Ovary (tissue), 7 donors: ENCODE measurements at regions not wholly inside any gene's neighbourhood (a gene's known extent, or its start where the extent isn't known, plus 50 kb on each side); places are given as distances from the start of the nearest gene placed in this dataset.

Experiments used
- DNase-seq, 5 donors: peaks; one replicate each; pipeline ENCODE4 v3.0.0-alpha.2; 2019 to 2020
- H3K27ac ChIP-seq, 2 donors: fragments of 200-600 bp; one replicate each; pipeline versions ENCODE4 v1.5.1 to v1.8.0; 2019 to 2022
- H3K27me3 ChIP-seq: fragments of 200-600 bp; one replicate; pipeline ENCODE4 v1.8.0; 2022
- H3K36me3 ChIP-seq: fragments of 200-600 bp; sonication (generic); one replicate; pipeline ENCODE4 v1.5.1; 2019
- H3K4me1 ChIP-seq: one replicate; pipeline ENCODE4 v1.8.1; 2013; ENCODE audit warnings: mild to moderate bottlenecking, moderate library complexity; ENCODE audit not compliant: insufficient read depth
- H3K4me3 ChIP-seq: fragments of 200-600 bp; sonication (generic); one replicate; pipeline ENCODE4 v1.5.1; 2017
- H3K9me3 ChIP-seq, 2 donors: fragments of 200-600 bp in 1 of 2; sonication (generic) in 1 of 2; one replicate each; pipeline versions ENCODE4 v1.5.1 to v1.8.1; 2013 to 2019; ENCODE audit warnings: mild to moderate bottlenecking in 1 of 2, moderate library complexity in 1 of 2
- EP300 ChIP-seq: sonication (generic); formaldehyde crosslinking; IDR thresholded peaks from one replicate; pipeline ENCODE4 v1.6.1; 2017; ENCODE audit warnings: antibody characterized with exemption
- POLR2A ChIP-seq: fragments of 450-650 bp; IDR thresholded peaks from one replicate; pipeline ENCODE4 v1.6.1; 2017; ENCODE audit warnings: antibody characterized with exemption, mild to moderate bottlenecking, moderate library complexity
- WGBS, 3 donors: extraction: QIAGEN DNeasy Blood & Tissue Kit in 1 of 3; methylation state at CpG; one replicate each; pipeline versions ENCODE4 v1.1.5 to v1.1.7; 2013 to 2017; 5-methylcytosine and 5-hydroxymethylcytosine counted together
- intact Hi-C, 4 donors: fragments of 100-400 bp; cut with DNase I; formaldehyde crosslinking; loops; one replicate each; pipeline versions ENCODE4 v1.11.0 to v1.15.1; 2022 to 2023
- TF ChIP-seq, protein P1 (sequence below), 3 donors: fragments of 450-650 bp in 2 of 3; fragments of 200-600 bp in 1 of 3; IDR thresholded peaks; one replicate each; pipeline versions ENCODE4 v1.5.1 to v1.8.0; 2016 to 2022; ENCODE audit warnings: antibody characterized with exemption in 3 of 3, mild to moderate bottlenecking in 1 of 3
- donor health status: DM: no; HTN: no; CAD: no; lungs with moderate emphysema.
- donor health status: DM: no; HTN: no; CAD: no.
- donor health status: Bipolar disorder and iron deficiency.
- donor health status: DM: no; HTN: no; CAD: no.
- donor health status: DM: yes; HTN: yes; CAD: no.

DNA sequence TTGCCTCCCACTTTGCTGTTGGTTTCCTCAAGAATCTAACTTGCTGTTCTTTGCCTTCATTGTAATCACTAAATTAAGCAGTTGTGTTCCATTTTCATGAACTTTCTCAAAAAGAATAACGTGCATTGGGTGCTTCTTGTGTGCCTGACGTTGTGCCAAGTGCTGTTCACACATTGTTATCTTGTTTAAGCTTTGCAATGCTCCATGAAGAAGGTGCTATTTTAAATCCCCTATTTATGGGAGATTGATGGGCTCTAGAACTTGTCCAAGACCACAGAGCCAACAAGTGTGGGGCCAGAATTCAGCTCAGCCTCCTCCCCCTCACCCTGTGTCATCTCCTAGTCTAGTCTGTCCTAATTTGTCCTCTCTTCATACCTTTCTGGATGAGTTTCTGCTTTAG lies 199.8 kb downstream of the C1orf94 start:
- no peaks in the 10 kb centered on the region for H3K9me3 ChIP-seq
- intact Hi-C loops: no loop called here
- H3K4me1 ChIP-seq: no peaks in the 10 kb centered on the region
- H3K27ac ChIP-seq: no peak overlapping the region
- no peak overlapping the region for H3K4me3 ChIP-seq
- TF ChIP-seq, protein P1, sequence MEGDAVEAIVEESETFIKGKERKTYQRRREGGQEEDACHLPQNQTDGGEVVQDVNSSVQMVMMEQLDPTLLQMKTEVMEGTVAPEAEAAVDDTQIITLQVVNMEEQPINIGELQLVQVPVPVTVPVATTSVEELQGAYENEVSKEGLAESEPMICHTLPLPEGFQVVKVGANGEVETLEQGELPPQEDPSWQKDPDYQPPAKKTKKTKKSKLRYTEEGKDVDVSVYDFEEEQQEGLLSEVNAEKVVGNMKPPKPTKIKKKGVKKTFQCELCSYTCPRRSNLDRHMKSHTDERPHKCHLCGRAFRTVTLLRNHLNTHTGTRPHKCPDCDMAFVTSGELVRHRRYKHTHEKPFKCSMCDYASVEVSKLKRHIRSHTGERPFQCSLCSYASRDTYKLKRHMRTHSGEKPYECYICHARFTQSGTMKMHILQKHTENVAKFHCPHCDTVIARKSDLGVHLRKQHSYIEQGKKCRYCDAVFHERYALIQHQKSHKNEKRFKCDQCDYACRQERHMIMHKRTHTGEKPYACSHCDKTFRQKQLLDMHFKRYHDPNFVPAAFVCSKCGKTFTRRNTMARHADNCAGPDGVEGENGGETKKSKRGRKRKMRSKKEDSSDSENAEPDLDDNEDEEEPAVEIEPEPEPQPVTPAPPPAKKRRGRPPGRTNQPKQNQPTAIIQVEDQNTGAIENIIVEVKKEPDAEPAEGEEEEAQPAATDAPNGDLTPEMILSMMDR (IDR thresholded peaks at IDR 0.05): no peak
- TF ChIP-seq POLR2A (no peak), EP300 (no peak)
- H3K36me3 ChIP-seq: no peaks in the 10 kb centered on the region
- 20 to 31% (median 29%) methylated on average over 2 of the region's 2 CpGs for WGBS, 3 donors
- H3K27me3 ChIP-seq: no peaks in the 10 kb centered on the region
- no peak for DNase-seq

GRCh38 chr1:34378968-34379856 lies 202.5 kb downstream of the C1orf94 start:
- Histone ChIP-seq H3K36me3 (no peaks in the 10 kb centered on the region), H3K27me3 (no peaks in the 10 kb centered on the region), H3K4me1 (no peaks in the 10 kb centered on the region), H3K9me3 (no peaks in the 10 kb centered on the region), H3K27ac (no peak overlapping the region), H3K4me3 (no peak overlapping the region)
- no peak for DNase-seq
- intact Hi-C loops: no loop called here
- TF ChIP-seq, protein P1 (IDR thresholded peaks at IDR 0.05): no peak
- no peak for TF ChIP-seq EP300
- TF ChIP-seq POLR2A: no peak
- 28 to 47% (median 30%) methylated on average over 11 of the region's 11 CpGs for WGBS, 3 donors

- TF ChIP-seq EP300 (no peak), POLR2A (no peak)
- TF ChIP-seq, protein P1 (IDR thresholded peaks at IDR 0.05): no peak
- intact Hi-C loops: no loop called here
- H3K9me3 ChIP-seq: no peaks in the 10 kb centered on the region
- no peaks in the 10 kb centered on the region for H3K4me1 ChIP-seq
- no peaks in the 10 kb centered on the region for H3K36me3 ChIP-seq
- no peak overlapping the region for H3K27ac ChIP-seq
- H3K4me3 ChIP-seq: no peak overlapping the region
- DNase-seq: no peak
- WGBS, 3 donors: 60 to 69% (median 65%) methylated on average over 4 of the region's 4 CpGs
- H3K27me3 ChIP-seq: no peaks in the 10 kb centered on the region
Measured at GRCh38 chr1:34379911-34380310, 203.2 kb downstream of the C1orf94 start.

DNA sequence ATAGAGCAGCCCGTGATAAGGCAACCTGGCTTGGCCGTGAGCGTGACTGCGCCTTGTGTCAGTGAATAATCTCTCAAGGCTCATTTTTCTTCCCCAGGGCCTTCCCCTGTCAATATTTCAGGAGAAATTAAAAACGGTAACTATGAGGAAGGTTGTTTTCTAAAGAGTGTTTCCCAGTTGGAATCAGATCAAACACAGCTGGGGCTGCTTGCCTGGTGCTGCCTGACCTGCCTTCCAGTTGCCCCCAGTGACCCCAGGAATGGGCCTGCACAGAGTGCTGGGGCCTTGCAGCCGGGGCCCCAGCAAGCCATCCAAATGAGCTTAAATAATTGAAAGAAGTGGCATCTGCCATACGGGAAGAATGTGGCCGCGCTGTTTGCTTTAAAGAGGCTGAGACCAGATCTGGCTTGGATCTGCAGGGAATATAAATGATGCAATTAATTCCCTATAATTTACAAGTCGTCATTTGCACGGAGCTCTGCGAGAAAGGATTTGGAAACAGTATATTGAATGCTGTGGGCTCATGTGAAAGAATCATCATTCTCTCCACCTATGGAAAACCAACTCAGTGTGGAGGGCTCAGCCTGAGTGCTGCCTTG lies 203.9 kb downstream of the C1orf94 start:
- Histone ChIP-seq H3K36me3 (no peaks in the 10 kb centered on the region), H3K27me3 (no peaks in the 10 kb centered on the region), H3K27ac (no peak overlapping the region), H3K4me3 (no peak overlapping the region), H3K9me3 (no peaks in the 10 kb centered on the region), H3K4me1 (no peaks in the 10 kb centered on the region)
- WGBS, 3 donors: 51 to 64% (median 53%) methylated on average over 12 of the region's 12 CpGs
- TF ChIP-seq, protein P1 (IDR thresholded peaks at IDR 0.05): no peak
- intact Hi-C loops: no loop called here
- no peak for DNase-seq
